ENCODE measurements at regions not wholly inside any gene's neighbourhood (a gene's known extent, or its start where the extent isn't known, plus 50 kb on each side); places are given as distances from the start of the nearest gene placed in this dataset.
A peak's percentile ranks its signal among the peaks of the same experiment; 100 is the strongest.

DNA sequence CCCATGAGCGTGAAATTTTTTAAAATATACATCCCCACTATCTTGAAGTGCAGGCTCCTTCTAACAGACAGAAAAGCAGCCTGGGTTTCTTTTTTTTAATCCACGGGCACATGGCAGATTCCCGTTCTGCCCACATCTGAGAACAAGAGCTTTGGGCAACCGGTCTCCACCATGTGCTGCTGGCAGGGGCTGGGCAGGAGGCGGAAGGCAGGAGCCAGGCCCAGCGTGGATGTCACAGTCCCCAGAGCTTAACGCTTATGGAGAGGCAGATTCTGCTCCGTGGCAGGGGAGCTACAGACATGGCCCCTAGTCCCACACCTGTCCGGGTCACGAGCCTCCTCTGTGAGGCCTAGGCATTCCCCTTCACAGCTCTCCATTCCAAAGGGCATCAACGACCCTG lies 503.0 kb upstream of the MYT1L start:
- no peaks in the 10 kb centered on the region for H3K9me3 ChIP-seq (ENCODE audit: low read length)
- no peak overlapping the region for H3K27ac ChIP-seq (ENCODE audit: low read depth, low read length, poor library complexity, severe bottlenecking)
- H3K9me2 ChIP-seq (ENCODE audit: low read depth, low read length): no peaks in the 10 kb centered on the region
- H3K79me2 ChIP-seq (ENCODE audit: insufficient read depth, low read length): no peaks in the 10 kb centered on the region
- TF ChIP-seq, protein P1, sequence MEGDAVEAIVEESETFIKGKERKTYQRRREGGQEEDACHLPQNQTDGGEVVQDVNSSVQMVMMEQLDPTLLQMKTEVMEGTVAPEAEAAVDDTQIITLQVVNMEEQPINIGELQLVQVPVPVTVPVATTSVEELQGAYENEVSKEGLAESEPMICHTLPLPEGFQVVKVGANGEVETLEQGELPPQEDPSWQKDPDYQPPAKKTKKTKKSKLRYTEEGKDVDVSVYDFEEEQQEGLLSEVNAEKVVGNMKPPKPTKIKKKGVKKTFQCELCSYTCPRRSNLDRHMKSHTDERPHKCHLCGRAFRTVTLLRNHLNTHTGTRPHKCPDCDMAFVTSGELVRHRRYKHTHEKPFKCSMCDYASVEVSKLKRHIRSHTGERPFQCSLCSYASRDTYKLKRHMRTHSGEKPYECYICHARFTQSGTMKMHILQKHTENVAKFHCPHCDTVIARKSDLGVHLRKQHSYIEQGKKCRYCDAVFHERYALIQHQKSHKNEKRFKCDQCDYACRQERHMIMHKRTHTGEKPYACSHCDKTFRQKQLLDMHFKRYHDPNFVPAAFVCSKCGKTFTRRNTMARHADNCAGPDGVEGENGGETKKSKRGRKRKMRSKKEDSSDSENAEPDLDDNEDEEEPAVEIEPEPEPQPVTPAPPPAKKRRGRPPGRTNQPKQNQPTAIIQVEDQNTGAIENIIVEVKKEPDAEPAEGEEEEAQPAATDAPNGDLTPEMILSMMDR (IDR thresholded peaks at IDR 0.05; ENCODE audit: low read length): no peak
- no peak for TF ChIP-seq EZH2 (IDR thresholded peaks at IDR 0.05; ENCODE audit: borderline replicate concordance, low read length)
- no peaks in the 10 kb centered on the region for H3K27me3 ChIP-seq (ENCODE audit: insufficient read depth, low read length)
- no peaks in the 10 kb centered on the region for H3F3A ChIP-seq (ENCODE audit: insufficient read depth, low read length)
- H3K4me1 ChIP-seq (ENCODE audit: insufficient read depth, low read length, severe bottlenecking): no peaks in the 10 kb centered on the region
- no peak overlapping the region for H3K4me2 ChIP-seq (ENCODE audit: low read length)
- no peak overlapping the region for H3K9ac ChIP-seq (ENCODE audit: low read length)
- H4K20me1 ChIP-seq (ENCODE audit: insufficient read depth, low read length): no peaks in the 10 kb centered on the region
- no peak overlapping the region for H3K4me3 ChIP-seq (ENCODE audit: low read depth, low read length, poor library complexity, severe bottlenecking)
- no peaks in the 10 kb centered on the region for H3K36me3 ChIP-seq (ENCODE audit: insufficient read depth, low read length)
- no peak overlapping the region for H2AFZ ChIP-seq (ENCODE audit: low read length)

DNA sequence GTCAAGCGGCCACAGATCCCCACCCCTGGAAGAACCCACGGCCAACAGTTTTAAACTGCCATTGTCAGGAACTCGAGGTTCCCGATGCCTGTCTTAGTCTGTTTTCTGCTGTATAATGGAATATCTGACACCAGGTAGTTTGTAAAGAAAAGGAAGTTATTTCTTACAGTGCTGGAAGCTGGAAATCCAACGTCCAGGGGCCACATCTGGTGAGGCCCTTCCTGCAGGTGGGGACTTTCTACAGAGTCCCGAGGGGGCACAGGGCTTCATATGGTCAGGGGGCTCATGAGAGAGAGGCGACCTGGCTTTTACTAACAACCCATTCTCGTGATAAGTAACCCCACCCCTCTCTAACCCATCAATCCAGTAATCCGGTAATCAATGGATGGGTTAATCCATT lies 501.6 kb upstream of the MYT1L start:
- no peaks in the 10 kb centered on the region for H3K4me1 ChIP-seq (ENCODE audit: insufficient read depth, low read length, severe bottlenecking)
- no peak overlapping the region for H3K4me3 ChIP-seq (ENCODE audit: low read depth, low read length, poor library complexity, severe bottlenecking)
- no peaks in the 10 kb centered on the region for H4K20me1 ChIP-seq (ENCODE audit: insufficient read depth, low read length)
- no peaks in the 10 kb centered on the region for H3K9me2 ChIP-seq (ENCODE audit: low read depth, low read length)
- TF ChIP-seq EZH2 (IDR thresholded peaks at IDR 0.05; ENCODE audit: borderline replicate concordance, low read length): no peak
- TF ChIP-seq, protein P1 (IDR thresholded peaks at IDR 0.05; ENCODE audit: low read length): no peak
- H3K9ac ChIP-seq (ENCODE audit: low read length): no peak overlapping the region
- H3K4me2 ChIP-seq (ENCODE audit: low read length): no peak overlapping the region
- H2AFZ ChIP-seq (ENCODE audit: low read length): no peak overlapping the region
- H3K36me3 ChIP-seq (ENCODE audit: insufficient read depth, low read length): no peaks in the 10 kb centered on the region
- no peaks in the 10 kb centered on the region for H3K27me3 ChIP-seq (ENCODE audit: insufficient read depth, low read length)
- H3K79me2 ChIP-seq (ENCODE audit: insufficient read depth, low read length): no peaks in the 10 kb centered on the region
- H3K27ac ChIP-seq (ENCODE audit: low read depth, low read length, poor library complexity, severe bottlenecking): no peak overlapping the region
- H3K9me3 ChIP-seq (ENCODE audit: low read length): no peaks in the 10 kb centered on the region
- H3F3A ChIP-seq (ENCODE audit: insufficient read depth, low read length): no peaks in the 10 kb centered on the region

DNA sequence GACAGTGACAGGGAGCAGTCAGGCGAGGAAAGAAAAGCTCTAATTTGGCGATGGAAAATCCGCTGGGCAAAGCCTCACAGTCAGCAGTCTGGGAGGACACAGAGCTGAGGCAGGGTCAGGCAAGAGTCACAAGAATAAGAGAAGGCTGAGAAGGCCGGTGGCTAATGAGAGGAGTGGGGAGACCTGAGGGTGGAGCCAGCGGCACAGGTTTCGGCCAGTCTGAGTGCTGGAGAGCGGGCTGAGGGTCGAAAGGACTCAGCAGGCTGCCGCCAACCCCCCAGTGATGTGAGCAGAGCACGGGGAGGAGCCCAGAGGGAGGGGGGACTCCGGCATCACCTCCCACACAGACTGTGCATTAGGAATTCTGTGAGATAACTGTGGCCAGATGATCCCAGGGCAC lies 500.6 kb upstream of the MYT1L start:
- Histone ChIP-seq H3K4me3 (ENCODE audit: low read depth, low read length, poor library complexity, severe bottlenecking) (no peak overlapping the region), H3K9ac (ENCODE audit: low read length) (no peak overlapping the region), H3K79me2 (ENCODE audit: insufficient read depth, low read length) (no peaks in the 10 kb centered on the region), H3F3A (ENCODE audit: insufficient read depth, low read length) (no peaks in the 10 kb centered on the region), H3K36me3 (ENCODE audit: insufficient read depth, low read length) (no peaks in the 10 kb centered on the region), H4K20me1 (ENCODE audit: insufficient read depth, low read length) (no peaks in the 10 kb centered on the region), H3K9me2 (ENCODE audit: low read depth, low read length) (no peaks in the 10 kb centered on the region), H3K9me3 (ENCODE audit: low read length) (no peaks in the 10 kb centered on the region), H2AFZ (ENCODE audit: low read length) (no peak overlapping the region), H3K27ac (ENCODE audit: low read depth, low read length, poor library complexity, severe bottlenecking) (no peak overlapping the region), H3K4me2 (ENCODE audit: low read length) (no peak overlapping the region), H3K27me3 (ENCODE audit: insufficient read depth, low read length) (no peaks in the 10 kb centered on the region), H3K4me1 (ENCODE audit: insufficient read depth, low read length, severe bottlenecking) (no peaks in the 10 kb centered on the region)
- no peak for TF ChIP-seq EZH2 (IDR thresholded peaks at IDR 0.05; ENCODE audit: borderline replicate concordance, low read length)
- TF ChIP-seq, protein P1 (IDR thresholded peaks at IDR 0.05; ENCODE audit: low read length): peak; percentile 11; the same call in 1 of the 2 replicates
